ENCODE measurements at regions not wholly inside any gene's neighbourhood (a gene's known extent, or its start where the extent isn't known, plus 50 kb on each side); places are given as distances from the start of the nearest gene placed in this dataset.

DNA sequence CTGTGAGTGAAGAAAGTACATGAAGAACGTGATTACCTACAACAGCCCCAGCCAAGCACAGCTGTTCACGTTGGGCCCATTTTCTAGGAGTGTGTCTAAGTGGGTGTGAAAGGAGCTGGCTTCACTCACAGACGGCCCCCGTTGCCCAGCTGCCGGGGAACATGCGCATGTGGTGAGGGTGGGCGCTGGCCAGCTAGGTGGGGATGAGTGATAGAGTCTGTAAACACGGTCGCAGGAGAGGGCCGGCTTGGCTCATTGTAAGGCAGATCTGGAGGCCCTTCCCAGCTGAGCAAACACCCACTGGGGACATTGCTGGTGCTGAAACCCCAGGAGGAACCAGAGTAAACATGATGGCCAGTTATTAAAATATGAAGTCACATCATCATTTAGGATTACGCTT is 160.5 kb downstream of the TEX29 start:
- intact Hi-C loops (cut with DNase I, micrococcal nuclease): no loop called here
- Mint-ChIP-seq H3K9me3 (no peaks in the 10 kb centered on the region), H3K27ac (no peak overlapping the region), H3K4me1 (ENCODE audit: low read depth) (no peaks in the 10 kb centered on the region), H3K36me3 (ENCODE audit: low read depth) (no peaks in the 10 kb centered on the region), H3K27me3 (peaks cover 11% of the 10 kb centered on the region), H3K4me3 (no peak overlapping the region)
- TF ChIP-seq, protein P1, sequence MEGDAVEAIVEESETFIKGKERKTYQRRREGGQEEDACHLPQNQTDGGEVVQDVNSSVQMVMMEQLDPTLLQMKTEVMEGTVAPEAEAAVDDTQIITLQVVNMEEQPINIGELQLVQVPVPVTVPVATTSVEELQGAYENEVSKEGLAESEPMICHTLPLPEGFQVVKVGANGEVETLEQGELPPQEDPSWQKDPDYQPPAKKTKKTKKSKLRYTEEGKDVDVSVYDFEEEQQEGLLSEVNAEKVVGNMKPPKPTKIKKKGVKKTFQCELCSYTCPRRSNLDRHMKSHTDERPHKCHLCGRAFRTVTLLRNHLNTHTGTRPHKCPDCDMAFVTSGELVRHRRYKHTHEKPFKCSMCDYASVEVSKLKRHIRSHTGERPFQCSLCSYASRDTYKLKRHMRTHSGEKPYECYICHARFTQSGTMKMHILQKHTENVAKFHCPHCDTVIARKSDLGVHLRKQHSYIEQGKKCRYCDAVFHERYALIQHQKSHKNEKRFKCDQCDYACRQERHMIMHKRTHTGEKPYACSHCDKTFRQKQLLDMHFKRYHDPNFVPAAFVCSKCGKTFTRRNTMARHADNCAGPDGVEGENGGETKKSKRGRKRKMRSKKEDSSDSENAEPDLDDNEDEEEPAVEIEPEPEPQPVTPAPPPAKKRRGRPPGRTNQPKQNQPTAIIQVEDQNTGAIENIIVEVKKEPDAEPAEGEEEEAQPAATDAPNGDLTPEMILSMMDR (IDR thresholded peaks at IDR 0.05): no peak
- ATAC-seq (ENCODE audit: poor library complexity) (no peak), DNase-seq (no peak)
- H3K9me3 ChIP-seq (ENCODE audit: control insufficient read depth in 1 of 2, insufficient read depth in 1 of 2, low read length in 2 of 2): peaks cover 0 to 3% of the 10 kb centered on the region in 2 experiments
- ChIA-PET POLR2A (no interaction called here), CTCF (no interaction called here)
- peaks cover 0 to 2% of the 10 kb centered on the region in 2 experiments for H3K27me3 ChIP-seq (ENCODE audit: control insufficient read depth in 1 of 2, insufficient read depth in 2 of 2, low read length in 2 of 2)
- H3K27ac ChIP-seq (ENCODE audit: low read depth in 1 of 2, low read length in 2 of 2): no peak overlapping the region
- H3K36me3 ChIP-seq (ENCODE audit: insufficient read depth, low read length): no peaks in the 10 kb centered on the region
- H3K4me3 ChIP-seq (ENCODE audit: low read length): no peak overlapping the region
- no peaks in the 10 kb centered on the region for H3K4me1 ChIP-seq (ENCODE audit: insufficient read depth, low read length)

DNA sequence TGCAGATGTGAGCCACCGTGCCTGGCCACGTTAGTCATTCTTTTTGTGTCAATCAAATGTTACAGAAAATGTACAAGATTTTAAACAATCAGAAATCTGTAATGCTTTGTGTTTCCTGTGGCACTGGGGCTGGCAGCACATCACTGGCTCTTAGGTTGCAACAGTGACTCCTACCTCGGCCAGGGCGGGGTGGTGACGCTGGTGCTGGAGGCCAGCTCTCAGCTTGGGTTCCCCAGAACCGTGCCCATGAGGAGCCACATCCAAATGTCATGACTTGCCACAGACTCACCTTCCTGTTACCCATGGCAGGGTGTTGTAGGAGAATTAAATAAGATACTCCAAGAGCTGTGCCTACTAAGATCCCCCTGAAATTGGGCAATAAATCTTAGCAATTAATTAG is 161.7 kb downstream of the TEX29 start:
- POLR2A ChIA-PET: no interaction called here
- no peaks in the 10 kb centered on the region for H3K4me1 ChIP-seq (ENCODE audit: insufficient read depth, low read length)
- no peak overlapping the region for H3K4me3 Mint-ChIP-seq
- H3K9me3 Mint-ChIP-seq: no peaks in the 10 kb centered on the region
- peaks cover 4 to 14% of the 10 kb centered on the region in 2 experiments for H3K9me3 ChIP-seq (ENCODE audit: control insufficient read depth in 1 of 2, insufficient read depth in 1 of 2, low read length in 2 of 2)
- H3K36me3 ChIP-seq (ENCODE audit: insufficient read depth, low read length): no peaks in the 10 kb centered on the region
- DNase-seq (no peak), ATAC-seq (ENCODE audit: poor library complexity) (no peak)
- H3K27me3 Mint-ChIP-seq: peaks cover 11% of the 10 kb centered on the region
- H3K27ac Mint-ChIP-seq: no peak overlapping the region
- H3K27ac ChIP-seq (ENCODE audit: low read depth in 1 of 2, low read length in 2 of 2): no peak overlapping the region
- H3K4me3 ChIP-seq (ENCODE audit: low read length): no peak overlapping the region
- CTCF ChIA-PET: no interaction called here
- no peaks in the 10 kb centered on the region for H3K4me1 Mint-ChIP-seq (ENCODE audit: low read depth)
- TF ChIP-seq, protein P1 (IDR thresholded peaks at IDR 0.05): no peak
- intact Hi-C loops (cut with DNase I, micrococcal nuclease): no loop called here
- H3K27me3 ChIP-seq (ENCODE audit: control insufficient read depth in 1 of 2, insufficient read depth in 2 of 2, low read length in 2 of 2): peaks cover 0 to 2% of the 10 kb centered on the region in 2 experiments
- H3K36me3 Mint-ChIP-seq (ENCODE audit: low read depth): no peaks in the 10 kb centered on the region

DNA sequence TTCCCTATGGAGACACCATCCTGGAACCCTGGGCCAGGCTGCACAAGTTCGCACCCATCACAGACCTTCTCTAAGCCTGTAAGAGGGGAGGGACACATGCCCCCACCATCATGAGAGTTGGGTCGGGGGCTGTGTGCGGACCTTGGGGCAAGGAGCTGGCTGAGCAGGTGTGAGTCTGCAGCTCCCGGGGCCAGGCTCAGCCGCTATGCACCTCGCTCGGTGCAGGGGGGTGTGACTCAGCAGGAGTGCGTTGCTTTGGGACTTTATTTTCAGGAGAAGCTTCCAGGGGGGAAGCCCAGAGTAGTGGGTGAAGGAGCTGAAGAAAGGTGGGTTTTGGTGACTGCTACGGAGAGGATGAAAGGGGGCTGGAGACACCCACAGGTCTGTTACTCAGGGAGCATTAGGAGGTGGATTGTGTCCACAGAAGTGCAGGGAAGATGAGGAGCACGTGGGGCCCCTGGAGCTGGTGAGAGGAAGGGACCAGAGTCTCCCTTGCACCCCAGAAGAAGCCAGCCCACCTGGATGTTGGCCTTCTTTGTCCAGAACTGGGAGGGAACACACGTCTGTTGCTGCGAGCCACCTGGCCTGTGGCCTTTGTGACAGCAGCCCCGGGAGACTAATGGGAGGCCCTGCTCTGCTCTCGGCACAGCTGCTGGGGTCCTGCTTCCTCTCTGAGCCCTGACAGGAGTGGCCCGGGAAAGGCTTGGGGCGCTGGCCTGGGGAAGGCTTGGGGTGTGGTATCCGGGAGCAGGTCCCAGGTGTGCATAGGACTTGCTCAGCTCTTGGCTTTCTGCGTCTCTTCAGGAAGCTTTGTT is 162.6 kb downstream of the TEX29 start:
- intact Hi-C loops (cut with DNase I, micrococcal nuclease): no loop called here
- Mint-ChIP-seq H3K27me3 (peaks cover 11% of the 10 kb centered on the region), H3K4me3 (no peak overlapping the region), H3K9me3 (no peaks in the 10 kb centered on the region), H3K36me3 (ENCODE audit: low read depth) (no peaks in the 10 kb centered on the region), H3K4me1 (ENCODE audit: low read depth) (no peaks in the 10 kb centered on the region), H3K27ac (no peak overlapping the region)
- Histone ChIP-seq H3K27ac (ENCODE audit: low read depth in 1 of 2, low read length in 2 of 2) (no peak overlapping the region), H3K4me1 (ENCODE audit: insufficient read depth, low read length) (no peaks in the 10 kb centered on the region), H3K4me3 (ENCODE audit: low read length) (no peak overlapping the region), H3K9me3 (ENCODE audit: control insufficient read depth in 1 of 2, insufficient read depth in 1 of 2, low read length in 2 of 2) (peaks cover 10 to 19% of the 10 kb centered on the region in 2 experiments), H3K27me3 (ENCODE audit: control insufficient read depth in 1 of 2, insufficient read depth in 2 of 2, low read length in 2 of 2) (peaks cover 0 to 2% of the 10 kb centered on the region in 2 experiments), H3K36me3 (ENCODE audit: insufficient read depth, low read length) (no peaks in the 10 kb centered on the region)
- ChIA-PET CTCF (no interaction called here), POLR2A (no interaction called here)
- TF ChIP-seq, protein P1 (IDR thresholded peaks at IDR 0.05): no peak
- ATAC-seq (ENCODE audit: poor library complexity): no peak
- no peak for DNase-seq

Measured in CD4-positive, alpha-beta T cell (primary cell).